HEK293 (cell line): ENCODE measurements at regions not wholly inside any gene's neighbourhood (a gene's known extent, or its start where the extent isn't known, plus 50 kb on each side); places are given as distances from the start of the nearest gene placed in this dataset.

Experiments used
- CTCF ChIA-PET: fragments of 350-600 bp; formaldehyde crosslinking; extraction: SDS; loops from one replicate; lab custom pipeline; 2021; ENCODE audit warnings: antibody characterized with exemption; lab: Yijun Ruan, JAX
- POLR2A ChIA-PET: fragments of 300-600 bp; formaldehyde crosslinking; extraction: SDS; loops from one replicate; lab custom pipeline; 2020; ENCODE audit warnings: antibody characterized with exemption, inconsistent platforms; lab: Yijun Ruan, JAX
- H3K27ac ChIP-seq: fragments of 200-500 bp; sonication (Bioruptor generic); 2 replicates; pipeline ENCODE4 v1.5.1; 2014; ENCODE audit warnings: low read depth, low read length, control low read depth, inconsistent platforms; ENCODE audit errors: extremely low read depth
- H3K36me3 ChIP-seq, 2 experiments: fragments of 200-500 bp in 1 of 2; sonication (Bioruptor generic) in 1 of 2; 1 replicate in 1 of 2; 2 replicates in 1 of 2; pipeline ENCODE4 v1.5.1; 2014 to 2017; ENCODE audit warnings: inconsistent platforms in 2 of 2, low read length in 2 of 2; ENCODE audit not compliant: control insufficient read depth in 2 of 2, insufficient read depth in 1 of 2
- H3K4me1 ChIP-seq: fragments of 200-500 bp; sonication (Bioruptor generic); 2 replicates; pipeline ENCODE4 v1.5.1; 2014; ENCODE audit warnings: mild to moderate bottlenecking, low read length, inconsistent platforms; ENCODE audit not compliant: control insufficient read depth, insufficient read depth
- H3K4me3 ChIP-seq: 2 replicates; pipeline ENCODE4 v1.5.1; 2011; ENCODE audit warnings: low read depth, mild to moderate bottlenecking, control low read depth, low read length, moderate library complexity
- H3K9me3 ChIP-seq: fragments of 200-500 bp; sonication (Bioruptor generic); 2 replicates; pipeline ENCODE4 v1.5.1; 2014; ENCODE audit warnings: low read depth, low read length, inconsistent platforms; ENCODE audit not compliant: control insufficient read depth, insufficient read depth
- GLIS1 ChIP-seq: fragments of 450-650 bp; formaldehyde crosslinking; IDR thresholded peaks from 2 replicates; pipeline ENCODE4 v1.5.1; 2016; ENCODE audit warnings: missing biosample characterization, missing genetic modification characterization
- KLF8 ChIP-seq: fragments of 450-650 bp; formaldehyde crosslinking; IDR thresholded peaks from 2 replicates; pipeline ENCODE4 v1.5.1; 2016; ENCODE audit warnings: missing biosample characterization, missing genetic modification characterization
- MYNN ChIP-seq: fragments of 450-650 bp; formaldehyde crosslinking; IDR thresholded peaks from 2 replicates; pipeline ENCODE4 v1.5.1; 2016; ENCODE audit warnings: missing biosample characterization, missing genetic modification characterization, borderline replicate concordance
- REPIN1 ChIP-seq: fragments of 450-650 bp; formaldehyde crosslinking; IDR thresholded peaks from 2 replicates; pipeline ENCODE4 v1.5.1; 2017; ENCODE audit warnings: missing biosample characterization, missing genetic modification characterization, low read depth
- SCRT1 ChIP-seq: fragments of 450-650 bp; formaldehyde crosslinking; IDR thresholded peaks from 2 replicates; pipeline ENCODE4 v1.5.1; 2016; ENCODE audit warnings: missing biosample characterization, missing genetic modification characterization, borderline replicate concordance
- SP3 ChIP-seq: fragments of 450-650 bp; formaldehyde crosslinking; IDR thresholded peaks from 2 replicates; pipeline ENCODE4 v1.5.1; 2016; ENCODE audit warnings: missing biosample characterization, missing genetic modification characterization
- ZNF114 ChIP-seq: fragments of 450-650 bp; formaldehyde crosslinking; IDR thresholded peaks from 2 replicates; pipeline ENCODE4 v1.5.0; 2017; ENCODE audit warnings: missing biosample characterization, missing genetic modification characterization
- ZNF366 ChIP-seq: fragments of 450-650 bp; formaldehyde crosslinking; conservative IDR thresholded peaks from 2 replicates; pipeline ENCODE4 v1.5.1; 2016; ENCODE audit warnings: missing biosample characterization, missing genetic modification characterization
- ZNF423 ChIP-seq: fragments of 450-650 bp; formaldehyde crosslinking; IDR thresholded peaks from 2 replicates; pipeline ENCODE4 v1.5.1; 2016; ENCODE audit warnings: missing biosample characterization, missing genetic modification characterization
- ZNF433 ChIP-seq: fragments of 450-650 bp; formaldehyde crosslinking; IDR thresholded peaks from 2 replicates; pipeline ENCODE4 v1.5.1; 2016; ENCODE audit warnings: missing biosample characterization, missing genetic modification characterization, low read depth
- ZNF510 ChIP-seq: fragments of 450-650 bp; formaldehyde crosslinking; IDR thresholded peaks from 2 replicates; pipeline ENCODE4 v1.5.1; 2018; ENCODE audit warnings: mild to moderate bottlenecking, missing genetic modification characterization, missing biosample characterization; ENCODE audit not compliant: insufficient replicate concordance
- ZNF555 ChIP-seq: fragments of 450-650 bp; formaldehyde crosslinking; conservative IDR thresholded peaks from 2 replicates; pipeline ENCODE4 v1.5.1; 2017; ENCODE audit warnings: missing biosample characterization, mild to moderate bottlenecking, missing genetic modification characterization, inconsistent platforms
- ZNF558 ChIP-seq: fragments of 450-650 bp; formaldehyde crosslinking; IDR thresholded peaks from 2 replicates; pipeline ENCODE4 v1.5.1; 2016; ENCODE audit warnings: missing biosample characterization, missing genetic modification characterization
- ZNF621 ChIP-seq: fragments of 450-650 bp; formaldehyde crosslinking; IDR thresholded peaks from 2 replicates; pipeline ENCODE4 v1.5.1; 2017; ENCODE audit warnings: missing biosample characterization, missing genetic modification characterization
- ZNF670 ChIP-seq: fragments of 450-650 bp; formaldehyde crosslinking; IDR thresholded peaks from 2 replicates; pipeline ENCODE4 v1.5.1; 2016; ENCODE audit warnings: missing biosample characterization, missing genetic modification characterization, low read depth
- ZNF677 ChIP-seq: fragments of 450-650 bp; IDR thresholded peaks from 2 replicates; pipeline ENCODE4 v1.5.0; 2018; ENCODE audit warnings: missing biosample characterization, mild to moderate bottlenecking, missing genetic modification characterization, moderate library complexity
- ZNF701 ChIP-seq: fragments of 450-650 bp; formaldehyde crosslinking; IDR thresholded peaks from 2 replicates; pipeline ENCODE4 v1.5.1; 2016; ENCODE audit warnings: missing biosample characterization, missing genetic modification characterization
- ZNF707 ChIP-seq: fragments of 450-650 bp; formaldehyde crosslinking; IDR thresholded peaks from 2 replicates; pipeline ENCODE4 v1.5.1; 2016; ENCODE audit warnings: missing biosample characterization, missing genetic modification characterization
- ZNF76 ChIP-seq: fragments of 450-650 bp; formaldehyde crosslinking; IDR thresholded peaks from 2 replicates; pipeline ENCODE4; 2016; ENCODE audit warnings: low read depth, missing biosample characterization, missing genetic modification characterization, borderline replicate concordance
- ZNF785 ChIP-seq: fragments of 450-650 bp; formaldehyde crosslinking; IDR thresholded peaks from 2 replicates; pipeline ENCODE4 v1.5.1; 2016; ENCODE audit warnings: missing biosample characterization, missing genetic modification characterization
- ZNF843 ChIP-seq: fragments of 450-650 bp; formaldehyde crosslinking; IDR thresholded peaks from 2 replicates; pipeline ENCODE4 v1.5.1; 2016; ENCODE audit warnings: missing biosample characterization, missing genetic modification characterization
- TF ChIP-seq, protein P1 (sequence below): fragments of 450-650 bp; formaldehyde crosslinking; IDR thresholded peaks from 2 replicates; pipeline ENCODE4 v1.5.1; 2016; ENCODE audit warnings: missing biosample characterization, missing genetic modification characterization
- TF ChIP-seq, protein P2 (sequence below): fragments of 450-650 bp; formaldehyde crosslinking; IDR thresholded peaks from 2 replicates; pipeline ENCODE4 v1.5.1; 2017; ENCODE audit warnings: missing biosample characterization, missing genetic modification characterization
- TF ChIP-seq, protein P3 (sequence below): fragments of 450-650 bp; formaldehyde crosslinking; IDR thresholded peaks from 2 replicates; pipeline ENCODE4 v1.5.1; 2016; ENCODE audit warnings: missing biosample characterization, missing genetic modification characterization

DNA sequence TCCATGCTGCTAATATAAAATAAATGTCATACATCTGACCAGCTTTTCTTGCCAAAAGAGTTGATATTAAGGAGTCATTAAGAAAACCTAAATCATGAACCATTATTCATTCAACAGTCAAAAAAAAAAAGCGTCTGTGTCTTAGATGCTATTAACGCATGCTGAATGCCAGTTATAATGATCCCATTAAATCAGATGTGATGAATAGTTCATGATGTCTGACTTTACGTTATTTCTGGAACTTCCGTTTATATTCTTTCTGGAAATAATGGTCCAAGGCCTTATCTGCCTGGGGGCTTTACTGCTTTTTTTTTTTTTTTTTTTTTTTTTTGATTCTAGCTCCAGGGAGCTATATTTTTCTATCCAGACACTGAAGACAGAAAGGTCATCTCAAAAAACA lies 877.1 kb downstream of the HACE1 start (continued):
- no peak for TF ChIP-seq ZNF670 (tag by site-specific recombination)

DNA sequence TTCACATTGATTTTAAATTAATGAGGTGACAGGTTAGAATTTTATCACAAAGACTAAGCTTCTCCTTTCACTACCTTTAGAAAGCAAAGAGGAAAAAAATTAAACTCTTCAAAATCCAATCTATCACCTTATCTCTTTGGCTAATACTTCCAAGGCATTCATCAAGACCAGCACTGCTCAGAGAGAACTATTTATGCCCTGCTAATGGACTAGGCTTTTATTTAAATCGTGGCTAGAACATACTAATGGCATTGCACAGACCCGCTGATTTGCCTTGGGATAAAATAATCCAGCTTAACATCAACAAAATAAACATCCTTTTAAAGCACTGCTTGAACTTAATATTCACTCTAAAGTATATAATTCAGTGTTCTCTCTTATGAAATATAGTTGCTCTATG lies 880.4 kb downstream of the HACE1 start:
- ChIA-PET POLR2A (no interaction called here), CTCF (no interaction called here)
- no peak overlapping the region for H3K27ac ChIP-seq
- no peaks in the 10 kb centered on the region for H3K36me3 ChIP-seq
- no peaks in the 10 kb centered on the region for H3K9me3 ChIP-seq
- H3K4me3 ChIP-seq, result no peak overlapping the region
- TF ChIP-seq, protein P1, sequence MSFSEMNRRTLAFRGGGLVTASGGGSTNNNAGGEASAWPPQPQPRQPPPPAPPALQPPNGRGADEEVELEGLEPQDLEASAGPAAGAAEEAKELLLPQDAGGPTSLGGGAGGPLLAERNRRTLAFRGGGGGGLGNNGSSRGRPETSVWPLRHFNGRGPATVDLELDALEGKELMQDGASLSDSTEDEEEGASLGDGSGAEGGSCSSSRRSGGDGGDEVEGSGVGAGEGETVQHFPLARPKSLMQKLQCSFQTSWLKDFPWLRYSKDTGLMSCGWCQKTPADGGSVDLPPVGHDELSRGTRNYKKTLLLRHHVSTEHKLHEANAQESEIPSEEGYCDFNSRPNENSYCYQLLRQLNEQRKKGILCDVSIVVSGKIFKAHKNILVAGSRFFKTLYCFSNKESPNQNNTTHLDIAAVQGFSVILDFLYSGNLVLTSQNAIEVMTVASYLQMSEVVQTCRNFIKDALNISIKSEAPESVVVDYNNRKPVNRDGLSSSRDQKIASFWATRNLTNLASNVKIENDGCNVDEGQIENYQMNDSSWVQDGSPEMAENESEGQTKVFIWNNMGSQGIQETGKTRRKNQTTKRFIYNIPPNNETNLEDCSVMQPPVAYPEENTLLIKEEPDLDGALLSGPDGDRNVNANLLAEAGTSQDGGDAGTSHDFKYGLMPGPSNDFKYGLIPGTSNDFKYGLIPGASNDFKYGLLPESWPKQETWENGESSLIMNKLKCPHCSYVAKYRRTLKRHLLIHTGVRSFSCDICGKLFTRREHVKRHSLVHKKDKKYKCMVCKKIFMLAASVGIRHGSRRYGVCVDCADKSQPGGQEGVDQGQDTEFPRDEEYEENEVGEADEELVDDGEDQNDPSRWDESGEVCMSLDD, result no peak
- TF ChIP-seq ZNF677 (tag by site-specific recombination), result no peak
- TF ChIP-seq GLIS1 (tag by site-specific recombination), result no peak
- no peak for TF ChIP-seq ZNF366 (tag by site-specific recombination)
- no peaks in the 10 kb centered on the region for H3K4me1 ChIP-seq

DNA sequence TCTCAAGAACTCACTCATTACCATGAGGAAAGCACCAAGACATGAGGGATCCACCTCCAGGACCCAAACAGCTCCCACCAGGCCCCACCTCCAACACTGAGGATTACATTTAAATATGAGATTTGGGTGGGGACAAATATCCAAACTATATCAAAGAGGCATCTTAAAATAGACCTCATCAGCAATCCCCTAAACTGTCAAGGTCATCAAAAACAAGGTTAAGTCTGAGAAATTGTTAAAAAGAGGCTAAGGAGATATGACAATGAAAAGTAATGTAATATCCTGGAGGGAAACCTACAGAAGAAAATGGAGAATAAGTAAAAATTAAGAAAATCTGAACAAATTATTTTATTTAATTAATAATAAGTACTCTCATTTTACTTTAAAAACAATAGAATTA lies 922.3 kb downstream of the HACE1 start:
- ChIA-PET POLR2A (no interaction called here), CTCF (no interaction called here)
- Histone ChIP-seq H3K4me1 (no peaks in the 10 kb centered on the region), H3K9me3 (no peaks in the 10 kb centered on the region), H3K27ac (no peak overlapping the region), H3K36me3 (no peaks in the 10 kb centered on the region), H3K4me3 (no peak overlapping the region)
- TF ChIP-seq ZNF510 (tag by site-specific recombination), result no peak
- no peak for TF ChIP-seq ZNF555
- no peak for TF ChIP-seq ZNF843 (tag by site-specific recombination)
- no peak for TF ChIP-seq ZNF76 (tag by site-specific recombination)
- no peak for TF ChIP-seq MYNN
- TF ChIP-seq, protein P2, sequence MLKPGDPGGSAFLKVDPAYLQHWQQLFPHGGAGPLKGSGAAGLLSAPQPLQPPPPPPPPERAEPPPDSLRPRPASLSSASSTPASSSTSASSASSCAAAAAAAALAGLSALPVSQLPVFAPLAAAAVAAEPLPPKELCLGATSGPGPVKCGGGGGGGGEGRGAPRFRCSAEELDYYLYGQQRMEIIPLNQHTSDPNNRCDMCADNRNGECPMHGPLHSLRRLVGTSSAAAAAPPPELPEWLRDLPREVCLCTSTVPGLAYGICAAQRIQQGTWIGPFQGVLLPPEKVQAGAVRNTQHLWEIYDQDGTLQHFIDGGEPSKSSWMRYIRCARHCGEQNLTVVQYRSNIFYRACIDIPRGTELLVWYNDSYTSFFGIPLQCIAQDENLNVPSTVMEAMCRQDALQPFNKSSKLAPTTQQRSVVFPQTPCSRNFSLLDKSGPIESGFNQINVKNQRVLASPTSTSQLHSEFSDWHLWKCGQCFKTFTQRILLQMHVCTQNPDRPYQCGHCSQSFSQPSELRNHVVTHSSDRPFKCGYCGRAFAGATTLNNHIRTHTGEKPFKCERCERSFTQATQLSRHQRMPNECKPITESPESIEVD (tag by site-specific recombination), result no peak
- no peak for TF ChIP-seq ZNF558 (tag by site-specific recombination)
- TF ChIP-seq ZNF677 (tag by site-specific recombination), result no peak
- no peak for TF ChIP-seq ZNF114 (tag by site-specific recombination)
- TF ChIP-seq ZNF701, result no peak
- no peak for TF ChIP-seq ZNF433
- TF ChIP-seq ZNF707 (tag by site-specific recombination), result no peak
- TF ChIP-seq SP3 (tag by site-specific recombination), result no peak
- TF ChIP-seq, protein P3, sequence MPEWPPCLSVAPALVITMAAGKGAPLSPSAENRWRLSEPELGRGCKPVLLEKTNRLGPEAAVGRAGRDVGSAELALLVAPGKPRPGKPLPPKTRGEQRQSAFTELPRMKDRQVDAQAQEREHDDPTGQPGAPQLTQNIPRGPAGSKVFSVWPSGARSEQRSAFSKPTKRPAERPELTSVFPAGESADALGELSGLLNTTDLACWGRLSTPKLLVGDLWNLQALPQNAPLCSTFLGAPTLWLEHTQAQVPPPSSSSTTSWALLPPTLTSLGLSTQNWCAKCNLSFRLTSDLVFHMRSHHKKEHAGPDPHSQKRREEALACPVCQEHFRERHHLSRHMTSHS (tag by site-specific recombination), result no peak
- TF ChIP-seq ZNF785 (tag by site-specific recombination), result no peak
- no peak for TF ChIP-seq REPIN1
- TF ChIP-seq SCRT1 (tag by site-specific recombination), result no peak
- TF ChIP-seq KLF8 (tag by site-specific recombination), result no peak
- TF ChIP-seq ZNF621 (tag by site-specific recombination), result no peak
- no peak for TF ChIP-seq ZNF423 (tag by site-specific recombination)
